HEK293T (cell line): ENCODE measurements at regions not wholly inside any gene's neighbourhood (a gene's known extent, or its start where the extent isn't known, plus 50 kb on each side); places are given as distances from the start of the nearest gene placed in this dataset.

Experiments
- CTCF ChIA-PET: fragments of 350-600 bp; formaldehyde crosslinking; extraction: SDS; loops from one replicate; lab custom pipeline; 2021; ENCODE audit warnings: antibody characterized with exemption, inconsistent platforms; lab: Yijun Ruan, JAX
- POLR2A ChIA-PET: fragments of 350-600 bp; formaldehyde crosslinking; extraction: SDS; loops from one replicate; lab custom pipeline; 2020; ENCODE audit warnings: antibody characterized with exemption, inconsistent platforms; lab: Yijun Ruan, JAX
- DNase-seq: peaks from one replicate; pipeline ENCODE4 v3.0.0; 2012; ENCODE audit warnings: mixed read lengths; ENCODE audit errors: extremely low spot score
- ARNT ChIP-seq: fragments of 450-650 bp; IDR thresholded peaks from 2 replicates; pipeline ENCODE4 v1.6.1; 2017; ENCODE audit warnings: mild to moderate bottlenecking
- BHLHE40 ChIP-seq: fragments of 450-650 bp; IDR thresholded peaks from 2 replicates; pipeline ENCODE4 v1.6.1; 2016; ENCODE audit warnings: mild to moderate bottlenecking, moderate library complexity, borderline replicate concordance
- CTBP1 ChIP-seq: fragments of 450-650 bp; IDR thresholded peaks from 2 replicates; pipeline ENCODE4 v1.6.1; 2016; ENCODE audit warnings: borderline replicate concordance
- ELF4 ChIP-seq: fragments of 450-650 bp; IDR thresholded peaks from 2 replicates; pipeline ENCODE4 v1.6.1; 2017; ENCODE audit warnings: antibody characterized with exemption
- FOXA1 ChIP-seq: fragments of 450-650 bp; IDR thresholded peaks from 2 replicates; pipeline ENCODE4 v1.6.1; 2016; ENCODE audit warnings: mild to moderate bottlenecking
- FOXK2 ChIP-seq: fragments of 450-650 bp; IDR thresholded peaks from 2 replicates; pipeline ENCODE4 v1.6.1; 2016; ENCODE audit warnings: mild to moderate bottlenecking
- FOXM1 ChIP-seq: fragments of 450-650 bp; IDR thresholded peaks from 2 replicates; pipeline ENCODE4 v1.6.1; 2017; ENCODE audit warnings: mild to moderate bottlenecking, borderline replicate concordance
- HDGF ChIP-seq: fragments of 450-650 bp; IDR thresholded peaks from 2 replicates; pipeline ENCODE4 v1.6.1; 2017; ENCODE audit warnings: antibody characterized with exemption, borderline replicate concordance
- L3MBTL2 ChIP-seq: fragments of 450-650 bp; conservative IDR thresholded peaks from 2 replicates; pipeline ENCODE4 v1.6.1; 2016; ENCODE audit warnings: mild to moderate bottlenecking
- LEF1 ChIP-seq: fragments of 450-650 bp; IDR thresholded peaks from 2 replicates; pipeline ENCODE4 v1.6.1; 2017; ENCODE audit warnings: mild to moderate bottlenecking, borderline replicate concordance
- NFRKB ChIP-seq: fragments of 450-650 bp; IDR thresholded peaks from 2 replicates; pipeline ENCODE4 v1.6.1; 2016; ENCODE audit warnings: mild to moderate bottlenecking, moderate library complexity
- SP1 ChIP-seq: fragments of 450-650 bp; IDR thresholded peaks from 2 replicates; pipeline ENCODE4 v1.6.1; 2017
- SUZ12 ChIP-seq: fragments of 450-650 bp; IDR thresholded peaks from 2 replicates; pipeline ENCODE4 v1.6.1; 2016; ENCODE audit warnings: mild to moderate bottlenecking
- TARDBP ChIP-seq: fragments of 450-650 bp; IDR thresholded peaks from 2 replicates; pipeline ENCODE4 v1.6.1; 2016
- ZNF384 ChIP-seq: fragments of 450-650 bp; IDR thresholded peaks from 2 replicates; pipeline ENCODE4 v1.6.1; 2016
- TF ChIP-seq, protein P1 (sequence below): fragments of 450-650 bp; IDR thresholded peaks from 2 replicates; pipeline ENCODE4 v1.6.1; 2016

DNA sequence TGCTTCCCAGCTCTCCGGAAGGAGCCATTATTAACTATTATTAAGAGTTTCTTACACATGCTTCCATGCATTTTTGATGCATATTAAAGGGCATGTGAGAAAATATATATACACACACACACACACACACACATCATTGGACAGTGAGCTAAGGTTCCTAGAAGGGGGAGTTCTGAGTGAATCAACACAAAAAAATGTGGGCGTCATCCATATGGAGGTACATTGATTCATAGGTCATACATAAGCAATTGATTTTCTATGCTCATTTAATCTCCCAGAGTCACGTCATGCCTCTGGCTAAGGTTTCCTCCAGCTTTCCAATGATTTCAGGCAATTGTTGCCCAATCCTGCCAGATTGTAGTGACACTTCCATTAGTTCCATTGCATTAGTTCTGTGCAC lies 269.4 kb downstream of the DNAJB9 start:
- TF ChIP-seq CTBP1: no peak
- TF ChIP-seq FOXA1: no peak
- TF ChIP-seq L3MBTL2: no peak
- no peak for TF ChIP-seq NFRKB
- TF ChIP-seq SP1: no peak
- TF ChIP-seq HDGF: no peak
- no peak for TF ChIP-seq FOXM1
- TF ChIP-seq, protein P1, sequence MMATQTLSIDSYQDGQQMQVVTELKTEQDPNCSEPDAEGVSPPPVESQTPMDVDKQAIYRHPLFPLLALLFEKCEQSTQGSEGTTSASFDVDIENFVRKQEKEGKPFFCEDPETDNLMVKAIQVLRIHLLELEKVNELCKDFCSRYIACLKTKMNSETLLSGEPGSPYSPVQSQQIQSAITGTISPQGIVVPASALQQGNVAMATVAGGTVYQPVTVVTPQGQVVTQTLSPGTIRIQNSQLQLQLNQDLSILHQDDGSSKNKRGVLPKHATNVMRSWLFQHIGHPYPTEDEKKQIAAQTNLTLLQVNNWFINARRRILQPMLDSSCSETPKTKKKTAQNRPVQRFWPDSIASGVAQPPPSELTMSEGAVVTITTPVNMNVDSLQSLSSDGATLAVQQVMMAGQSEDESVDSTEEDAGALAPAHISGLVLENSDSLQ: no peak
- TF ChIP-seq TARDBP: no peak
- TF ChIP-seq ZNF384: no peak
- TF ChIP-seq ARNT: no peak
- no peak for TF ChIP-seq BHLHE40
- TF ChIP-seq LEF1: no peak
- TF ChIP-seq FOXK2: no peak
- no peak for TF ChIP-seq ELF4
- TF ChIP-seq SUZ12: no peak
- POLR2A ChIA-PET: no interaction called here
- no peak for DNase-seq
- CTCF ChIA-PET: interaction anchor here (0.6 kb wide), 1 partner anchor 78 kb away, joined by 4 read pairs; no protein-coding TSS in a partner anchor

DNA sequence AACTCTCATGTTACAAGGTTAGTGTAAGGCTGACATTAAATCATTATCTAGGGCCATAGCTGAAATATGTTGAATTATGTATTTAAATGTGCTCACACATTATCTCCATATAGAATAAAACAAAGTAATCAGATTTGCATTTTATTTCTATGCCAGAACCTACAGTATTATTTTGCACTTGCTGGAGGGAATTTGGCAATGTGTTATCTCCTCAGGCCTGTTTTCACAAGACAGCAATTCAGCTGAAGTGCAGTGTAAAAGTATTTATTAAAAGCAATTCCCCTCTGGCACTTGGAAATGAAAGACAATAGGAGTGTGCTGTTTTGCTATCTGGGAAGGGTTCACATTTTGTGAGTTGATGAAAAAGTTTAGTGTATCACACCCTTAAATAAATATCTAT lies 276.3 kb downstream of the DNAJB9 start:
- DNase-seq: no peak
- ChIA-PET POLR2A (no interaction called here), CTCF (interaction anchor here (0.6 kb wide), 1 partner anchor 1800 kb away, joined by 4 read pairs; no protein-coding TSS in a partner anchor)
- TF ChIP-seq CTBP1: no peak
- no peak for TF ChIP-seq L3MBTL2
- no peak for TF ChIP-seq ELF4
- TF ChIP-seq FOXM1: no peak
- no peak for TF ChIP-seq SP1
- TF ChIP-seq HDGF: no peak
- no peak for TF ChIP-seq ZNF384
- TF ChIP-seq FOXA1: no peak
- TF ChIP-seq SUZ12: no peak
- TF ChIP-seq NFRKB: no peak
- TF ChIP-seq FOXK2: no peak
- no peak for TF ChIP-seq TARDBP
- TF ChIP-seq LEF1: no peak
- TF ChIP-seq ARNT: no peak
- TF ChIP-seq, protein P1: no peak
- no peak for TF ChIP-seq BHLHE40

DNA sequence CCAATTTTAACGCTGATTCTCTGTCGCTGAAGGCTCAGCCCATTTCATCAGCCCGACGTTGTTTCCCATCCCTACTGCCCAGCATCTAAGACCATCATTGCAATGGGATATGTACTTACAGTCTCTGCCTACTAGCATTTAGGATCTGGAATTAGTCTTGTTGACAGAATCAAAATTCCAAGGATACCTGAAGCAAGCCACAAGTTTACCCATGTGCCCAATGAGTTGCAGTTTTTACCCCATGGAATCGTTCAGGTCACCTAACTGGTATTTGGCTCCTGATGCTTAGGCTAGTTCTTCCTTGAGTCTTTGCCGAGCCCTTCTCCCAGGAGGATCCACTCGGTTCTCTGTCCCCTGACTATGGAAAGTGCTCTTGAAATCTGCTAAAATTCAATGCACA lies 276.8 kb downstream of the DNAJB9 start:
- TF ChIP-seq ELF4: no peak
- TF ChIP-seq ZNF384: no peak
- TF ChIP-seq LEF1: no peak
- no peak for TF ChIP-seq FOXA1
- TF ChIP-seq, protein P1: no peak
- no peak for TF ChIP-seq SUZ12
- TF ChIP-seq BHLHE40: no peak
- TF ChIP-seq FOXM1: no peak
- TF ChIP-seq NFRKB: no peak
- TF ChIP-seq TARDBP: no peak
- TF ChIP-seq SP1: no peak
- no peak for TF ChIP-seq CTBP1
- TF ChIP-seq L3MBTL2: no peak
- no peak for TF ChIP-seq HDGF
- ChIA-PET CTCF (no interaction called here), POLR2A (no interaction called here)
- DNase-seq: no peak

DNA sequence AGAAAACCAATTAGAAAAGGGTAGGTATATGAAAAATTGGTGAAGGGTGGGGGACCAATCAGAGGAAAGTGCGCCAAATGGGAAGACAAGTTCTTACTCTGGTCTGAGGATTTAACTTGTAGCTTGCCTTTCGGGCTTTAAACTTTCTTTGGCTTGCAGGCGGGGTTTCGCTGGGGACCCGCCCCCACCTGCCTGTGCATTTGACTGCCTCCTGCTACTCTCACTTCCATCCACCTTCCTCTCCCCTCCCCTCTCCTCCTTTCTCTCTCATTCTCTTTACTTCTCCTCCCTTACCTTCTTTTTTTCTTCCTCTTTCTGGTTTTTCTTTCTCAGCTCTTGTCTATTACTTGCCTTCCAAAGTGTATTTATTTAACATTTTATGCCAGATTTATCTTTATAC lies 278.8 kb downstream of the DNAJB9 start:
- ChIA-PET CTCF (no interaction called here), POLR2A (no interaction called here)
- DNase-seq: no peak
- TF ChIP-seq CTBP1 (no peak), ELF4 (no peak), L3MBTL2 (no peak), FOXM1 (no peak), ARNT (no peak), FOXK2 (no peak), NFRKB (no peak), TARDBP (no peak), FOXA1 (no peak), BHLHE40 (no peak), SP1 (no peak), SUZ12 (no peak), ZNF384 (no peak), HDGF (no peak), LEF1 (no peak)
- TF ChIP-seq, protein P1: no peak

DNA sequence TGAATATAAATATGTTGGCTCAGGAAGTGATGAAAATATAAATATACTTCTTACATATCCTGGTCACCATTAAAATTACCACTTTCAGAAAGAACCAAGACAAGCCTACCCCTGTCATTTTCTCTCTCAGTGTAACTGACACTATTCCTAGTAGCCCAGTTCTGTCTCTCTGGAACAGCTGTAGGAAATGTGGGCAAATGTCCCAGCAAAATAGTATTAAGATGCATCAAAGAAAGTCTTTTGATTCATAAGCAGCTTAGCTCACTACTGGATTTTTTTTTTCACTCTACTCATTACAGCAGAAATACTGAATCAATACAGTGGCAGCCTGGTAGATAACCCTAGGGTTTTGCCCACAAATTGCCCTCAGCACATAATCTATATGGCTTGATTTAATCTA lies 290.9 kb downstream of the DNAJB9 start:
- no peak for DNase-seq
- no peak for TF ChIP-seq SUZ12
- TF ChIP-seq ELF4: no peak
- no peak for TF ChIP-seq FOXK2
- no peak for TF ChIP-seq LEF1
- no peak for TF ChIP-seq L3MBTL2
- TF ChIP-seq NFRKB: no peak
- TF ChIP-seq SP1: no peak
- TF ChIP-seq BHLHE40: no peak
- TF ChIP-seq HDGF: no peak
- CTCF ChIA-PET: no interaction called here
- POLR2A ChIA-PET: no interaction called here
